GM19043 (cell line): ENCODE measurements at regions not wholly inside any gene's neighbourhood (a gene's known extent, or its start where the extent isn't known, plus 50 kb on each side); places are given as distances from the start of the nearest gene placed in this dataset.
A peak's percentile ranks its signal among the peaks of the same experiment; 100 is the strongest.

Source experiments
- ATAC-seq: cut with Tn5 transposase; IDR thresholded peaks from one replicate; pipeline ENCODE4 v1.9.1; 2021; ENCODE audit warnings: low read depth; ENCODE audit not compliant: unreplicated experiment

DNA sequence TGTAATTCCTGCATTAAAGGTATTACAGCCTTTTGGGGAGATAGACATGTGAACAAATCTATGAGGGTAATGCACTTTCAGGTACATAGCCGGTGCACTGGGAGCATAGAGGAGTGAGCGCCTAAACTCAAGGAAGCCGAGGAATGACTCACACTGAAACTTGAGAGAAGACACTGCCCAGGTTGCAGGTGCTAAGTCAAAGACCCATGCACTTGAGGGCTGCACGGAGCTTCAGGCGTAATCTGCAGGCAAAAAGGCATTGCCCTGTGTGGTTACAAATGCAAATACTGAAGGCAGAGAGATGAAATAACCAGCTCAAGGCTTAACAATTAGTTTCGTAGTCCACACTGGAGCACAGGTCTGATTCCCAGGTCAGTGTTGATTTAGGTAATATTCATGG, 51.0 kb upstream of the OSBPL3 start:
- ATAC-seq, result peak; percentile 93
